GM23338 (cell line): ENCODE measurements at regions not wholly inside any gene's neighbourhood (a gene's known extent, or its start where the extent isn't known, plus 50 kb on each side); places are given as distances from the start of the nearest gene placed in this dataset.

Experiments used
- ATAC-seq: fragments of 200-7000 bp; cut with Tn5 transposase; 3 replicates; pipeline ENCODE4 v1.9.1; 2020
- DNase-seq: peaks from one replicate; pipeline ENCODE4 v3.0.0-alpha.2; 2015; ENCODE audit warnings: low spot score
- H2AFZ ChIP-seq: fragments of 200-600 bp; sonication (generic); 2 replicates; pipeline ENCODE4 v1.8.0; 2016; ENCODE audit warnings: antibody characterized with exemption, mild to moderate bottlenecking, moderate library complexity
- H3F3A ChIP-seq: fragments of 200-600 bp; sonication (generic); replicated peaks from 2 replicates; pipeline ENCODE4 v1.8.0; 2017; ENCODE audit warnings: antibody characterized with exemption, mixed run types, low read depth
- H3K27ac ChIP-seq: fragments of 200-600 bp; sonication (generic); 2 replicates; pipeline ENCODE4 v1.6.1; 2016; ENCODE audit warnings: low read depth
- H3K27me3 ChIP-seq: fragments of 200-600 bp; sonication (generic); 2 replicates; pipeline ENCODE4 v1.8.0; 2016; ENCODE audit warnings: mild to moderate bottlenecking, mixed run types, moderate library complexity; ENCODE audit not compliant: insufficient read depth
- H3K36me3 ChIP-seq: fragments of 200-600 bp; sonication (generic); 2 replicates; pipeline ENCODE4 v1.8.0; 2016; ENCODE audit warnings: mild to moderate bottlenecking; ENCODE audit not compliant: insufficient read depth
- H3K4me1 ChIP-seq: fragments of 200-600 bp; sonication (generic); 2 replicates; pipeline ENCODE4 v1.8.0; 2016; ENCODE audit warnings: mild to moderate bottlenecking, moderate library complexity; ENCODE audit not compliant: insufficient read depth
- H3K4me2 ChIP-seq: fragments of 200-600 bp; sonication (generic); 2 replicates; pipeline ENCODE4 v1.7.1; 2017; ENCODE audit warnings: mixed run types
- H3K4me3 ChIP-seq: fragments of 200-600 bp; sonication (generic); 2 replicates; pipeline ENCODE4 v1.6.1; 2016; ENCODE audit warnings: mixed run types
- H3K79me2 ChIP-seq: fragments of 200-600 bp; sonication (generic); replicated peaks from 2 replicates; pipeline ENCODE4 v1.8.0; 2017; ENCODE audit warnings: mild to moderate bottlenecking; ENCODE audit not compliant: insufficient read depth
- H3K9me2 ChIP-seq: fragments of 200-600 bp; sonication (generic); 2 replicates; pipeline ENCODE4 v1.8.0; 2017; ENCODE audit not compliant: insufficient read depth
- H4K20me1 ChIP-seq: fragments of 200-600 bp; sonication (generic); replicated peaks from 2 replicates; pipeline ENCODE4 v1.8.0; 2017; ENCODE audit warnings: mild to moderate bottlenecking; ENCODE audit not compliant: insufficient read depth
- H3K27ac Mint-ChIP-seq: 2 replicates; pipeline ENCODE4 v1.8.0; 2020; ENCODE audit warnings: inconsistent platforms, mild to moderate bottlenecking, moderate library complexity, mixed read lengths
- H3K27me3 Mint-ChIP-seq: 3 replicates; pipeline ENCODE4 v1.8.0; 2022; ENCODE audit warnings: low read depth, mild to moderate bottlenecking, moderate library complexity, mixed read lengths, inconsistent platforms; ENCODE audit not compliant: insufficient read depth, poor library complexity
- H3K36me3 Mint-ChIP-seq: 3 replicates; pipeline ENCODE4 v1.8.0; 2021; ENCODE audit warnings: low read depth, mild to moderate bottlenecking, inconsistent platforms, moderate library complexity, mixed read lengths
- H3K4me1 Mint-ChIP-seq: 3 replicates; pipeline ENCODE4 v1.8.0; 2020; ENCODE audit warnings: mild to moderate bottlenecking, inconsistent platforms, mixed read lengths
- H3K4me3 Mint-ChIP-seq: 3 replicates; pipeline ENCODE4 v1.8.0; 2021; ENCODE audit warnings: moderate library complexity, mild to moderate bottlenecking, inconsistent platforms, mixed read lengths
- H3K9me3 Mint-ChIP-seq: 3 replicates; pipeline ENCODE4 v1.8.0; 2020; ENCODE audit warnings: moderate library complexity, mild to moderate bottlenecking, inconsistent platforms, mixed read lengths
- CREB1 ChIP-seq: fragments of 250-450 bp; sonication (Bioruptor Pico); IDR thresholded peaks from 2 replicates; pipeline ENCODE4 v1.5.0; 2020; ENCODE audit warnings: low read depth, mild to moderate bottlenecking, moderate library complexity
- ETS1 ChIP-seq: IDR thresholded peaks from 2 replicates; pipeline ENCODE4 v1.6.1; 2016; ENCODE audit warnings: antibody characterized with exemption
- EZH2 ChIP-seq: fragments of 200-600 bp; sonication (generic); IDR thresholded peaks from one replicate; pipeline ENCODE4 v1.8.0; 2017; ENCODE audit warnings: antibody characterized with exemption, mild to moderate bottlenecking, low read depth; ENCODE audit not compliant: unreplicated experiment
- EZH2phosphoT487 ChIP-seq: fragments of 200-600 bp; sonication (generic); IDR thresholded peaks from one replicate; pipeline ENCODE4 v1.8.1; 2018; ENCODE audit warnings: antibody characterized with exemption; ENCODE audit not compliant: unreplicated experiment
- JUNB ChIP-seq: IDR thresholded peaks from one replicate; pipeline ENCODE4 v1.6.1; 2016; ENCODE audit warnings: antibody characterized with exemption; ENCODE audit not compliant: unreplicated experiment
- NANOG ChIP-seq: IDR thresholded peaks from 2 replicates; pipeline ENCODE4 v1.6.1; 2016; ENCODE audit warnings: antibody characterized with exemption, borderline replicate concordance
- POLR2AphosphoS5 ChIP-seq: IDR thresholded peaks from 2 replicates; pipeline ENCODE4 v1.6.1; 2016; ENCODE audit warnings: antibody characterized with exemption, low read depth
- REST ChIP-seq: IDR thresholded peaks from one replicate; pipeline ENCODE4 v1.6.1; 2018; ENCODE audit warnings: antibody characterized with exemption; ENCODE audit not compliant: unreplicated experiment
- STAT1 ChIP-seq: IDR thresholded peaks from one replicate; pipeline ENCODE4 v1.6.1; 2016; ENCODE audit warnings: antibody characterized with exemption; ENCODE audit not compliant: unreplicated experiment
- ZNF114 ChIP-seq: fragments of 250-450 bp; sonication (Bioruptor Pico); IDR thresholded peaks from 2 replicates; pipeline ENCODE4 v1.5.0; 2020; ENCODE audit warnings: mild to moderate bottlenecking, moderate library complexity
- TF ChIP-seq, protein P1 (sequence below), 2 experiments: fragments of 200-600 bp in 1 of 2; sonication (generic) in 1 of 2; conservative IDR thresholded peaks; 2 replicates each; pipeline versions ENCODE4 v1.5.1 to v1.6.1; 2016 to 2017; ENCODE audit warnings: antibody characterized with exemption in 2 of 2, low read depth in 2 of 2, mild to moderate bottlenecking in 2 of 2, moderate library complexity in 1 of 2

DNA sequence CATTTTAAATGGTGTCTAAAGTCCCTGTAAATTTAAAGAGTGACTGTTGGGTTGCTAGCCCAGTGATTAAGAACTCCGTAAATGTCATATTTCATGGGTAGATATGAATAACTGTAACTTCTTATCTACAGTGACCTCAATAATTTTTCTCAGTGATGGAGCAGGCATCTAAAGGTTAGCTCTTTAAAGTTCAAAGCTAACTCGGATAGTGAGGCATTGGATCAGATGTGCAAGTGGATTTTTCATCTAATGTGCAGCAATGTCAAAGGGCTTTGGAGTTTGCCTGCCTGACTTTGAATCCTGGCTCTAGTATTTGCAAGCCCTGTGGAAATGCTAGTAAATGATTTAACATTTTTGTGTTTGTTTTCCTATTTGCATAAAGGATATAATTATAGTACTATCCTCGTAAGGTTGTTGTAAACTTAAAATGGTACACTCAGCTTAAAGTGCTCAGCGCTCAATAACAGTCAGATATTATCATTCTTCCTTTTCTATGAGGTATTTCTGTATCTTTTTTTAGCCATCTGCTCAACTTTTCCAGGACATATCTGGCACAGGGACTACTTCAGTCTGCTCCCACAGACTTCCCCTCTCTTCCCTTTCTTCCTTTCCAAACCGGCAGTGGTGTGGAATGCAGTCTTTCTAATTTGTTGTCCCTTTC lies 163.7 kb upstream of the ELL2 start (continued):
- TF ChIP-seq, protein P1, sequence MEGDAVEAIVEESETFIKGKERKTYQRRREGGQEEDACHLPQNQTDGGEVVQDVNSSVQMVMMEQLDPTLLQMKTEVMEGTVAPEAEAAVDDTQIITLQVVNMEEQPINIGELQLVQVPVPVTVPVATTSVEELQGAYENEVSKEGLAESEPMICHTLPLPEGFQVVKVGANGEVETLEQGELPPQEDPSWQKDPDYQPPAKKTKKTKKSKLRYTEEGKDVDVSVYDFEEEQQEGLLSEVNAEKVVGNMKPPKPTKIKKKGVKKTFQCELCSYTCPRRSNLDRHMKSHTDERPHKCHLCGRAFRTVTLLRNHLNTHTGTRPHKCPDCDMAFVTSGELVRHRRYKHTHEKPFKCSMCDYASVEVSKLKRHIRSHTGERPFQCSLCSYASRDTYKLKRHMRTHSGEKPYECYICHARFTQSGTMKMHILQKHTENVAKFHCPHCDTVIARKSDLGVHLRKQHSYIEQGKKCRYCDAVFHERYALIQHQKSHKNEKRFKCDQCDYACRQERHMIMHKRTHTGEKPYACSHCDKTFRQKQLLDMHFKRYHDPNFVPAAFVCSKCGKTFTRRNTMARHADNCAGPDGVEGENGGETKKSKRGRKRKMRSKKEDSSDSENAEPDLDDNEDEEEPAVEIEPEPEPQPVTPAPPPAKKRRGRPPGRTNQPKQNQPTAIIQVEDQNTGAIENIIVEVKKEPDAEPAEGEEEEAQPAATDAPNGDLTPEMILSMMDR (conservative IDR thresholded peaks at IDR 0.05; ENCODE audit: low read depth in 2 of 2) = no peak
- TF ChIP-seq STAT1 = no peak
- no peak for TF ChIP-seq JUNB

DNA sequence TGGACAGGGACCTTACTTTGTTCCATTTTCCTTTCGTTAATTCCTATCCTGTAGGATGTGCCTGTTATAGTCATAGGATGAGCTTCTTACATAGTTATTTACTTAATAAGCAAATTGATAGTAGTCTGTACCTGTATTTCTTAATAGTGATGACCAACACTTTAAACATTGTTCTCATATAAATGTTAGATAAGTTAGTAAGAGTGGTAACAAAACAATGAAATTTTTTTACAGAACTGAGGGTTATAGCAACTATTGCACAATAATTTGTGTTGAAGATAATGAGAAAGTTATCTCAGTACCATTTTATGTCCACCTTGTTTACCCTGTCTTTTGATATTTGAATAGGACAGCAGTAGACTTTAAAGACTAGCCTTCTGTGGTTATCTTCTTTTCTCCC lies 162.9 kb upstream of the ELL2 start:
- H3K36me3 ChIP-seq = no peaks in the 10 kb centered on the region
- H3K4me2 ChIP-seq = no peak overlapping the region
- no peak for DNase-seq
- Mint-ChIP-seq H3K4me3 (no peak overlapping the region), H3K4me1 (peaks cover 10% of the 10 kb centered on the region; the same call in 2 of the 3 replicates), H3K36me3 (no peaks in the 10 kb centered on the region), H3K27me3 (peaks cover 1% of the 10 kb centered on the region), H3K27ac (no peak overlapping the region), H3K9me3 (no peaks in the 10 kb centered on the region)
- H3F3A ChIP-seq = no peaks in the 10 kb centered on the region
- H3K9me2 ChIP-seq = no peaks in the 10 kb centered on the region
- H3K79me2 ChIP-seq = no peaks in the 10 kb centered on the region
- no peak for TF ChIP-seq NANOG
- TF ChIP-seq EZH2 = no peak
- TF ChIP-seq, protein P1 (conservative IDR thresholded peaks at IDR 0.05; ENCODE audit: low read depth in 2 of 2) = no peak
- no peak for TF ChIP-seq ETS1
- TF ChIP-seq POLR2AphosphoS5 = no peak
- no peak for TF ChIP-seq EZH2phosphoT487
- TF ChIP-seq REST = no peak
- no peak for TF ChIP-seq ZNF114
- no peak for TF ChIP-seq CREB1 (CRISPR knock-in tag)
- no peak overlapping the region for H3K27ac ChIP-seq
- H3K4me3 ChIP-seq = no peak overlapping the region
- H3K4me1 ChIP-seq = no peaks in the 10 kb centered on the region
- H3K27me3 ChIP-seq = no peaks in the 10 kb centered on the region
- H2AFZ ChIP-seq = no peak overlapping the region
- no peak for ATAC-seq
- H4K20me1 ChIP-seq = no peaks in the 10 kb centered on the region
